Testis (tissue), 2 donors: ENCODE measurements at regions not wholly inside any gene's neighbourhood (a gene's known extent, or its start where the extent isn't known, plus 50 kb on each side); places are given as distances from the start of the nearest gene placed in this dataset.

Experiments used
- DNase-seq: peaks from one replicate; pipeline ENCODE4 v3.0.0-alpha.2; 2019
- H3K27ac ChIP-seq, 2 donors: fragments of 200-600 bp; sonication (generic); one replicate each; pipeline ENCODE4 v1.5.1; 2019
- H3K27me3 ChIP-seq: fragments of 200-600 bp; sonication (generic); one replicate; pipeline ENCODE4 v1.5.1; 2019
- H3K36me3 ChIP-seq: fragments of 200-600 bp; sonication (generic); one replicate; pipeline ENCODE4 v1.5.1; 2017; ENCODE audit warnings: low read depth; ENCODE audit errors: missing control alignments
- H3K4me1 ChIP-seq: fragments of 200-600 bp; sonication (generic); one replicate; pipeline ENCODE4 v1.5.1; 2019
- H3K4me3 ChIP-seq, 2 donors: fragments of 200-600 bp; sonication (generic); one replicate each; pipeline ENCODE4 v1.5.1; 2017 to 2019
- H3K9me3 ChIP-seq: fragments of 200-600 bp; sonication (generic); one replicate; pipeline ENCODE4 v1.5.1; 2017
- POLR2A ChIP-seq: fragments of 450-650 bp; IDR thresholded peaks from one replicate; pipeline ENCODE4 v1.6.1; 2017; ENCODE audit warnings: antibody characterized with exemption, mild to moderate bottlenecking, moderate library complexity
- WGBS, 2 donors: methylation state at CpG; one replicate each; pipeline ENCODE4 v1.1.5; 2018; 5-methylcytosine and 5-hydroxymethylcytosine counted together
- intact Hi-C: fragments of 100-400 bp; cut with DNase I; formaldehyde crosslinking; loops from one replicate; pipeline ENCODE4 v1.15.1; 2023; ENCODE audit warnings: low total_unique reads
- TF ChIP-seq, protein P1 (sequence below), 3 experiments: fragments of 450-650 bp in 2 of 3; fragments of 200-600 bp in 1 of 3; sonication (generic) in 1 of 3; IDR thresholded peaks; one replicate each; pipeline ENCODE4 v1.5.1; 2016 to 2019; ENCODE audit warnings: antibody characterized with exemption in 3 of 3, mild to moderate bottlenecking in 2 of 3, moderate library complexity in 1 of 3

GRCh38 chr1:39105061-39105840 is 79.1 kb downstream of the NDUFS5 start:
- Histone ChIP-seq H3K9me3 (no peaks in the 10 kb centered on the region), H3K27ac (peak overlapping the region; percentile 92 to 98), H3K27me3 (no peaks in the 10 kb centered on the region), H3K36me3 (no peaks in the 10 kb centered on the region), H3K4me3 (peak overlapping the region; percentile 75 to 77), H3K4me1 (peaks cover 33% of the 10 kb centered on the region)
- intact Hi-C loops: loop anchor here (5.0 kb wide), 1 partner anchor 87 kb away; no protein-coding TSS in a partner anchor
- WGBS, 2 donors: 0 to 1% methylated on average over 10 to 98 of the region's 116 CpGs
- TF ChIP-seq, protein P1, sequence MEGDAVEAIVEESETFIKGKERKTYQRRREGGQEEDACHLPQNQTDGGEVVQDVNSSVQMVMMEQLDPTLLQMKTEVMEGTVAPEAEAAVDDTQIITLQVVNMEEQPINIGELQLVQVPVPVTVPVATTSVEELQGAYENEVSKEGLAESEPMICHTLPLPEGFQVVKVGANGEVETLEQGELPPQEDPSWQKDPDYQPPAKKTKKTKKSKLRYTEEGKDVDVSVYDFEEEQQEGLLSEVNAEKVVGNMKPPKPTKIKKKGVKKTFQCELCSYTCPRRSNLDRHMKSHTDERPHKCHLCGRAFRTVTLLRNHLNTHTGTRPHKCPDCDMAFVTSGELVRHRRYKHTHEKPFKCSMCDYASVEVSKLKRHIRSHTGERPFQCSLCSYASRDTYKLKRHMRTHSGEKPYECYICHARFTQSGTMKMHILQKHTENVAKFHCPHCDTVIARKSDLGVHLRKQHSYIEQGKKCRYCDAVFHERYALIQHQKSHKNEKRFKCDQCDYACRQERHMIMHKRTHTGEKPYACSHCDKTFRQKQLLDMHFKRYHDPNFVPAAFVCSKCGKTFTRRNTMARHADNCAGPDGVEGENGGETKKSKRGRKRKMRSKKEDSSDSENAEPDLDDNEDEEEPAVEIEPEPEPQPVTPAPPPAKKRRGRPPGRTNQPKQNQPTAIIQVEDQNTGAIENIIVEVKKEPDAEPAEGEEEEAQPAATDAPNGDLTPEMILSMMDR (IDR thresholded peaks at IDR 0.05): no peak
- TF ChIP-seq POLR2A: no peak
- peak; percentile 61 for DNase-seq

DNA sequence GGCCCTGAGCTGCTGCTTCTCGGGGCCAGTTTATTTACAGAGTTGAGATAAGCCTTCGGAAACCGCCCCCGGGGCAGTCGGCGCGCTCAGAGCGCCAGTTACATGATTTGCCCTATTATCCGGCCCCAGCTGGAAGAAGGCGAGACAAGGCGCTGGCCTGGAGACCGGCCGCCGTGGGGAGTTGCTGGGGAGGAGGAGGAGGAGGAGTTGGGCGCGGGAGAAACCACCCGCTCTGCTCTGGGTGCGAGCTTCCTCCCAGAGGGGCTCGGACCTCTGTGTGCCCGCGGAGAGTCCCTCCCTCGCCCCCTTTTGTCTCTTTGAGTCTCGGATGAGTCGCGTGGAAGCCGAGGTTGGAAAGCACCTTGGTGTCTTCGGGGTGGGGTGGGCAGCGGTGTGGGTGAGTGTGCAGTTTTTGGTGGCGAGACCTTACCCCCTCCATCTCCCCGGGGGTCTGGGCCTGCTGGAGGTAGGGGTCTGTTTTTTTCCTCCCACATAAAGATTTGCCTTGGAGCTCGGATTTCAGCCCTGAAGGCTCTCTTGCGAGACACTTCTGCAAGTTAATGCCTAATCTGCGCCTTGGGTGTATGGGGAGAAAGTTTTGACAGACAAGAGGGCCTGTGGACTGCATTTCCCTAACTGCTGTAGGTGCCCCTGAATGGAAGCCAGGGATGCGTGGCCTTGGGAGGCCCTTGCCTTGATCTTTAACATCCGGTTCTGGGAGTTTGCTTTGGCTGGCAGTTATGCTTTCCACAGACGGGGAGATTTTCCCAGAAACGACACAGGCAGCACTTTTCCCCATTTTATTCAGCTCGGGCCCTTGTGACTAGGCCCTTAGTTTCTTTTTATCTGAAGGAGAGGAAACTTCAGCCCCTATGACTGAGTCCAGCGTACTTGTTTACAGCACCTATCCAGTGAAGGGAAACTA is 80.0 kb downstream of the NDUFS5 start:
- Histone ChIP-seq H3K36me3 (no peaks in the 10 kb centered on the region), H3K4me3 (peak overlapping the region; percentile 75 to 77), H3K9me3 (no peaks in the 10 kb centered on the region), H3K27me3 (no peaks in the 10 kb centered on the region), H3K27ac (peak overlapping the region; percentile 89 to 98), H3K4me1 (peaks cover 40% of the 10 kb centered on the region)
- DNase-seq: peak; percentile 66
- intact Hi-C loops: loop anchor here (5.0 kb wide), 1 partner anchor 86 kb away; no protein-coding TSS in a partner anchor
- no peak for TF ChIP-seq POLR2A
- TF ChIP-seq, protein P1 (IDR thresholded peaks at IDR 0.05): no peak
- WGBS, 2 donors: 1% methylated on average over 8 to 39 of the region's 39 CpGs

DNA sequence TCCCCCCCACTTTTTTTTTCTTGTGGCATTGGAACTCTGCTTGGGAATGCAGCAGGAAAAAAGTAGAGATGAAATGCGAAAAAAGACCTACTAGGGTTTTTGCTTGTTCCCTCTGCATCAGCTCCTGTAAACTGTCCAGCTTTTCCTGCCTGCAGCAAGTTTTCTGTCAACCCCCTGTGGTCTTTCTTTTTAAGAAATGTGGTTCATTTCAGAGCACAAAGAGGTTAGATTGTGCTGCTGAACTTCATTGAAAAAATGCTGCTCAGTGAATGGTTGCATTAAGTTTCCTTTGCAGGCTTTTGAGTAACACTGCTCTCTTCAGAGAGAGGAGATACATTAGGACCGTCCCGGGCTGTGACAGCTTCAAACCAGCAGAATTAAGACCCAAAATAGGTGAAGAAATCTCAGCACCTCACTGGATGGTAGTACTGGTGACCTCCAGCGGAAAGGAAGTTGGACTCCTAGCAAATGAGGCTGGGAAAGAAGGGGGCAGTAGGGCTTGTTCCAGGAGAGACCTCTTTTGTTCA is 80.7 kb downstream of the NDUFS5 start:
- no peak for TF ChIP-seq POLR2A
- TF ChIP-seq, protein P1 (IDR thresholded peaks at IDR 0.05): no peak
- DNase-seq: no peak
- WGBS, 2 donors: 19 to 22% methylated on average over 4 of the region's 4 CpGs

GRCh38 chr1:39107341-39108290 is 81.5 kb downstream of the NDUFS5 start:
- 7 to 19% methylated on average over 8 of the region's 8 CpGs for WGBS, 2 donors
- intact Hi-C loops: loop anchor here (5.0 kb wide), 1 partner anchor 85 kb away; no protein-coding TSS in a partner anchor
- H3K27ac ChIP-seq: peak overlapping the region; percentile 89 to 98
- peaks cover 40% of the 10 kb centered on the region for H3K4me1 ChIP-seq
- no peaks in the 10 kb centered on the region for H3K36me3 ChIP-seq
- no peaks in the 10 kb centered on the region for H3K9me3 ChIP-seq
- DNase-seq: no peak
- no peak for TF ChIP-seq POLR2A
- TF ChIP-seq, protein P1 (IDR thresholded peaks at IDR 0.05): no peak
- H3K4me3 ChIP-seq: no peak overlapping the region
- no peaks in the 10 kb centered on the region for H3K27me3 ChIP-seq

More for the DNA sequence above, 80.7 kb downstream of the NDUFS5 start:
- Histone ChIP-seq H3K4me1 (peaks cover 40% of the 10 kb centered on the region), H3K9me3 (no peaks in the 10 kb centered on the region), H3K27me3 (no peaks in the 10 kb centered on the region), H3K27ac (peak overlapping the region; percentile 89 to 98), H3K36me3 (no peaks in the 10 kb centered on the region), H3K4me3 (peak overlapping the region; percentile 75 to 77)
- intact Hi-C loops: loop anchor here (5.0 kb wide), 1 partner anchor 85 kb away; no protein-coding TSS in a partner anchor
